A549 (cell line): ENCODE measurements at regions not wholly inside any gene's neighbourhood (a gene's known extent, or its start where the extent isn't known, plus 50 kb on each side); places are given as distances from the start of the nearest gene placed in this dataset.
"Not testable (repeated sequence)": the region's sequence is repeated elsewhere in the genome, so short reads cannot be mapped to it uniquely, and the experiment has no call there.

ENCODE experiments used
- CBX2 ChIP-seq: fragments of 200-600 bp; sonication (generic); IDR thresholded peaks from 2 replicates; pipeline ENCODE4 v1.6.1; 2016; ENCODE audit warnings: low read depth, mild to moderate bottlenecking, borderline replicate concordance
- CTCF ChIP-seq: fragments of >200 bp; sonication (Bioruptor Twin); formaldehyde crosslinking; IDR thresholded peaks from 3 replicates; pipeline ENCODE4 v1.5.1; 2016
- MYC ChIP-seq: IDR thresholded peaks from 2 replicates; pipeline ENCODE4 v1.6.1; 2012; ENCODE audit warnings: mild to moderate bottlenecking, inconsistent platforms, low read length, improper control_type of control experiment, borderline replicate concordance
- POLR2A ChIP-seq: IDR thresholded peaks from 2 replicates; pipeline ENCODE4 v1.6.1; 2012; ENCODE audit warnings: mild to moderate bottlenecking, low read length
- RCOR1 ChIP-seq: fragments of 150-350 bp; IDR thresholded peaks from 2 replicates; pipeline ENCODE4 v1.6.1; 2014; ENCODE audit warnings: antibody characterized with exemption, low read length, low read depth
- REST ChIP-seq: fragments of 200-600 bp; sonication (generic); IDR thresholded peaks from 2 replicates; pipeline ENCODE4 v1.6.1; 2016; ENCODE audit warnings: antibody characterized with exemption, mild to moderate bottlenecking, moderate library complexity
- ZFP36 ChIP-seq: fragments of 450-650 bp; IDR thresholded peaks from 2 replicates; pipeline ENCODE4 v1.6.1; 2014; ENCODE audit warnings: borderline replicate concordance; ENCODE audit not compliant: partially characterized antibody

- not testable (repeated sequence) for TF ChIP-seq RCOR1, CTCF, CBX2, POLR2A, ZFP36, REST, MYC
These were observed 211.3 kb upstream of the TGIF2LY start for GRCh38 chrY:3367535-3367934.
